ENCODE measurements at regions not wholly inside any gene's neighbourhood (a gene's known extent, or its start where the extent isn't known, plus 50 kb on each side); places are given as distances from the start of the nearest gene placed in this dataset.

GRCh38 chr4:82217986-82218715 is 155.6 kb downstream of the HNRNPD start:
- Mint-ChIP-seq H3K36me3 (no peaks in the 10 kb centered on the region), H3K4me3 (no peak overlapping the region), H3K9me3 (no peaks in the 10 kb centered on the region), H3K4me1 (no peaks in the 10 kb centered on the region), H3K27ac (no peak overlapping the region), H3K27me3 (ENCODE audit: insufficient read depth, low read depth) (no peaks in the 10 kb centered on the region)
- Histone ChIP-seq H3K27me3 (no peaks in the 10 kb centered on the region), H3K79me2 (ENCODE audit: low read depth) (no peaks in the 10 kb centered on the region), H3K36me3 (no peaks in the 10 kb centered on the region), H3K4me1 (no peaks in the 10 kb centered on the region), H3K27ac (no peak overlapping the region), H3K4me2 (no peak overlapping the region), H3K9me3 (ENCODE audit: low read depth) (no peaks in the 10 kb centered on the region), H3F3A (ENCODE audit: low read depth) (peaks cover 3% of the 10 kb centered on the region), H2AFZ (replicated peaks) (no peak overlapping the region), H3K9ac (no peak overlapping the region), H3K4me3 (no peak overlapping the region), H4K20me1 (ENCODE audit: low read depth) (no peaks in the 10 kb centered on the region)
- TF ChIP-seq EZH2 (IDR thresholded peaks at IDR 0.05) (no peak), CTCF (IDR thresholded peaks at IDR 0.05) (peak; percentile 41)
- DNase-seq (ENCODE audit: low spot score), result peak; percentile 19

- TF ChIP-seq CTCF (IDR thresholded peaks at IDR 0.05) (no peak), EZH2phosphoT487 (IDR thresholded peaks at IDR 0.05) (no peak), EZH2 (IDR thresholded peaks at IDR 0.05) (no peak)
- H3K9me3 ChIP-seq (ENCODE audit: low read depth), result no peaks in the 10 kb centered on the region
- H2AFZ ChIP-seq (replicated peaks), result no peak overlapping the region
- H3K9ac ChIP-seq, result no peak overlapping the region
- no peaks in the 10 kb centered on the region for H3K36me3 Mint-ChIP-seq
- no peak overlapping the region for H3K27ac Mint-ChIP-seq
- peaks cover 3% of the 10 kb centered on the region for H3F3A ChIP-seq (ENCODE audit: low read depth)
- H3K4me1 Mint-ChIP-seq, result no peaks in the 10 kb centered on the region
- no peaks in the 10 kb centered on the region for H4K20me1 ChIP-seq (ENCODE audit: low read depth)
- no peaks in the 10 kb centered on the region for H3K79me2 ChIP-seq (ENCODE audit: low read depth)
- H3K4me3 ChIP-seq, result no peak overlapping the region
- H3K4me2 ChIP-seq, result no peak overlapping the region
- H3K27ac ChIP-seq, result no peak overlapping the region
- H3K27me3 ChIP-seq, result no peaks in the 10 kb centered on the region
- H3K36me3 ChIP-seq, result no peaks in the 10 kb centered on the region
- DNase-seq (ENCODE audit: low spot score), result no peak
- H3K4me3 Mint-ChIP-seq, result no peak overlapping the region
- H3K27me3 Mint-ChIP-seq (ENCODE audit: insufficient read depth, low read depth), result no peaks in the 10 kb centered on the region
- no peaks in the 10 kb centered on the region for H3K9me3 Mint-ChIP-seq
- no peaks in the 10 kb centered on the region for H3K4me1 ChIP-seq
Measured at GRCh38 chr4:82216219-82216618, 157.6 kb downstream of the HNRNPD start.

GRCh38 chr4:82215800-82216199 is 158.0 kb downstream of the HNRNPD start:
- H3K27ac ChIP-seq, result no peak overlapping the region
- H3K4me3 ChIP-seq, result no peak overlapping the region
- H2AFZ ChIP-seq (replicated peaks), result no peak overlapping the region
- no peaks in the 10 kb centered on the region for H3K9me3 Mint-ChIP-seq
- no peaks in the 10 kb centered on the region for H3K27me3 ChIP-seq
- no peaks in the 10 kb centered on the region for H3K36me3 ChIP-seq
- no peaks in the 10 kb centered on the region for H3K9me3 ChIP-seq (ENCODE audit: low read depth)
- no peak overlapping the region for H3K4me3 Mint-ChIP-seq
- no peak overlapping the region for H3K9ac ChIP-seq
- no peaks in the 10 kb centered on the region for H3K4me1 Mint-ChIP-seq
- H3K36me3 Mint-ChIP-seq, result no peaks in the 10 kb centered on the region
- H3K4me2 ChIP-seq, result no peak overlapping the region
- H4K20me1 ChIP-seq (ENCODE audit: low read depth), result no peaks in the 10 kb centered on the region
- H3K79me2 ChIP-seq (ENCODE audit: low read depth), result no peaks in the 10 kb centered on the region
- H3F3A ChIP-seq (ENCODE audit: low read depth), result peaks cover 3% of the 10 kb centered on the region
- H3K27me3 Mint-ChIP-seq (ENCODE audit: insufficient read depth, low read depth), result no peaks in the 10 kb centered on the region
- H3K27ac Mint-ChIP-seq, result no peak overlapping the region
- H3K4me1 ChIP-seq, result no peaks in the 10 kb centered on the region
- no peak for DNase-seq (ENCODE audit: low spot score)
- TF ChIP-seq CTCF (IDR thresholded peaks at IDR 0.05) (no peak), EZH2 (IDR thresholded peaks at IDR 0.05) (no peak), EZH2phosphoT487 (IDR thresholded peaks at IDR 0.05) (no peak)

All from neural progenitor cell (in vitro differentiated cells).